GM23248 (cell line): ENCODE measurements at regions not wholly inside any gene's neighbourhood (a gene's known extent, or its start where the extent isn't known, plus 50 kb on each side); places are given as distances from the start of the nearest gene placed in this dataset.

Experiments used
- EZH2 ChIP-seq: fragments of 200-600 bp; sonication (generic); IDR thresholded peaks from 2 replicates; pipeline ENCODE4 v1.6.1; 2018; ENCODE audit warnings: antibody characterized with exemption, mild to moderate bottlenecking; ENCODE audit not compliant: insufficient read depth, poor library complexity, severe bottlenecking
- EZH2phosphoT487 ChIP-seq: fragments of 200-600 bp; sonication (generic); IDR thresholded peaks from 2 replicates; pipeline ENCODE4 v1.6.1; 2018; ENCODE audit warnings: antibody characterized with exemption, moderate library complexity, mild to moderate bottlenecking, low read depth; ENCODE audit not compliant: insufficient read depth

DNA sequence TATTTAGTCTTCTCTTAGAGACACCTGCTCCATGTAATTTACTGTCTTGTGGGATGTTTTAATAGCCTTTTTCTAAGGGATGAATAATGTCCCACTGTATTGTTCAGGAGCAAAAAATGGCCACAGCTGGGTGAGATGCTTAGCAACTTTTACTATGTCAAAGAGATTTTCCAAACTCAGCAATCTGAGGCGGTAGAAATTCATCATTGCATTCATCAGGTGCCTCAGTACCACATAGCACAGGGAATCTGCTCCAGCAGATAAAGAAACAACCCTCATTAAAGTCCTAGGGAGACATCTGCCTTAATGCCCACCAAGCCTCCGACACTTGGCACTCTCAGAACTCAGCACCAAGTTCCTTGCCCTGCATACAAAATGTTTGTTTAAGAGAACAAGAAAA lies 266.9 kb downstream of the SIPA1L2 start:
- TF ChIP-seq EZH2 (no peak), EZH2phosphoT487 (no peak)
